SK-N-SH (cell line): ENCODE measurements at regions not wholly inside any gene's neighbourhood (a gene's known extent, or its start where the extent isn't known, plus 50 kb on each side); places are given as distances from the start of the nearest gene placed in this dataset.

Source experiments
- CTCF ChIA-PET: fragments of 300-600, 350-600 bp; formaldehyde crosslinking; extraction: SDS; loops from one replicate; lab custom pipeline; 2021; lab: Yijun Ruan, JAX
- POLR2A ChIA-PET: fragments of 350-600 bp; sonication (Branson Sonifier 250); formaldehyde crosslinking; extraction: SDS; loops from one replicate; lab custom pipeline; 2020; ENCODE audit warnings: antibody characterized with exemption, inconsistent platforms; lab: Yijun Ruan, JAX
- DNase-seq: peaks from one replicate; pipeline ENCODE4 v3.0.0; 2012
- H2AFZ ChIP-seq: fragments of 200-600 bp; sonication (generic); 2 replicates; pipeline ENCODE4 v1.8.1; 2016; ENCODE audit warnings: antibody characterized with exemption, mild to moderate bottlenecking, low read depth
- H3F3A ChIP-seq: fragments of 200-600 bp; sonication (generic); replicated peaks from 2 replicates; pipeline ENCODE3; 2016; ENCODE audit warnings: antibody characterized with exemption, mild to moderate bottlenecking; ENCODE audit not compliant: insufficient read depth
- H3K27ac ChIP-seq, 2 experiments: fragments of 200-500 bp in 1 of 2; fragments of 200-600 bp in 1 of 2; sonication (Bioruptor generic) in 1 of 2; sonication (generic), shearing (Covaris generic) in 1 of 2; 2 replicates each; pipeline versions ENCODE4 v1.5.1 to v1.6.1; 2014 to 2016; ENCODE audit warnings: low read depth in 2 of 2, inconsistent platforms in 1 of 2, low read length in 1 of 2, mild to moderate bottlenecking in 1 of 2, mixed read lengths in 1 of 2
- H3K27me3 ChIP-seq: fragments of 200-600 bp; sonication (generic), shearing (Covaris generic); 2 replicates; pipeline ENCODE4 v1.6.1; 2016; ENCODE audit warnings: mixed run types; ENCODE audit not compliant: insufficient read depth
- H3K36me3 ChIP-seq, 2 experiments: fragments of 200-500 bp in 1 of 2; fragments of 200-600 bp in 1 of 2; sonication (Bioruptor generic) in 1 of 2; sonication (generic) in 1 of 2; replicated peaks in 1 of 2; 2 replicates each; pipeline versions ENCODE3 to v1.5.1; 2014 to 2016; ENCODE audit warnings: low read length in 1 of 2, mild to moderate bottlenecking in 1 of 2; ENCODE audit not compliant: insufficient read depth in 2 of 2, control insufficient read depth in 1 of 2
- H3K4me1 ChIP-seq, 2 experiments: fragments of 200-500 bp in 1 of 2; fragments of 200-600 bp in 1 of 2; sonication (Bioruptor generic) in 1 of 2; sonication (generic), shearing (Covaris generic) in 1 of 2; 2 replicates each; pipeline versions ENCODE4 v1.5.1 to v1.6.1; 2014 to 2016; ENCODE audit warnings: low read depth in 1 of 2, low read length in 1 of 2, mixed run types in 1 of 2; ENCODE audit not compliant: insufficient read depth in 2 of 2, control insufficient read depth in 1 of 2
- H3K4me2 ChIP-seq: fragments of 200-600 bp; sonication (generic), shearing (Covaris generic); 2 replicates; pipeline ENCODE4 v1.6.1; 2017; ENCODE audit warnings: mixed run types
- H3K4me3 ChIP-seq, 2 experiments: fragments of 200-500 bp in 1 of 2; fragments of 200-600 bp in 1 of 2; sonication (Bioruptor generic) in 1 of 2; sonication (generic), shearing (Covaris generic) in 1 of 2; 2 replicates each; pipeline versions ENCODE4 v1.5.1 to v1.8.1; 2014 to 2016; ENCODE audit warnings: low read depth in 2 of 2, inconsistent platforms in 1 of 2, low read length in 1 of 2, mild to moderate bottlenecking in 1 of 2, mixed read lengths in 1 of 2, moderate library complexity in 1 of 2
- H3K79me2 ChIP-seq: fragments of 200-600 bp; sonication (generic); 2 replicates; pipeline ENCODE4 v1.8.1; 2017; ENCODE audit warnings: mild to moderate bottlenecking; ENCODE audit not compliant: insufficient read depth
- H3K9ac ChIP-seq: fragments of 200-600 bp; sonication (generic); 2 replicates; pipeline ENCODE4 v1.6.1; 2017; ENCODE audit warnings: mixed run types
- H3K9me2 ChIP-seq: fragments of 200-600 bp; sonication (generic); 2 replicates; pipeline ENCODE4 v1.6.1; 2017; ENCODE audit warnings: mixed run types
- H3K9me3 ChIP-seq: fragments of 200-600 bp; sonication (generic); 2 replicates; pipeline ENCODE4 v1.6.1; 2017; ENCODE audit warnings: mixed run types, mild to moderate bottlenecking, moderate library complexity
- H4K20me1 ChIP-seq: fragments of 200-600 bp; sonication (generic); 2 replicates; pipeline ENCODE4 v1.6.1; 2017; ENCODE audit warnings: mild to moderate bottlenecking, mixed run types; ENCODE audit not compliant: insufficient read depth
- CHD2 ChIP-seq: fragments of 150-350 bp; IDR thresholded peaks from 2 replicates; pipeline ENCODE4 v1.6.1; 2018; ENCODE audit warnings: low read length; ENCODE audit not compliant: partially characterized antibody
- ELF1 ChIP-seq: IDR thresholded peaks from 2 replicates; pipeline ENCODE4 v1.4.0; 2012
- FOXJ3 ChIP-seq: sonication (generic); formaldehyde crosslinking; IDR thresholded peaks from 2 replicates; pipeline ENCODE4 v1.5.1; 2020; ENCODE audit warnings: mild to moderate bottlenecking, missing genetic modification reagents
- IRF3 ChIP-seq: fragments of 150-350 bp; IDR thresholded peaks from 2 replicates; pipeline ENCODE4 v1.6.1; 2016; ENCODE audit warnings: mild to moderate bottlenecking, low read depth, low read length
- JUND ChIP-seq: IDR thresholded peaks from 2 replicates; pipeline ENCODE4 v1.4.0; 2012
- MXI1 ChIP-seq: IDR thresholded peaks from 2 replicates; pipeline ENCODE4 v1.6.1; 2012; ENCODE audit warnings: mild to moderate bottlenecking, low read depth, low read length, improper control_type of control experiment
- NRF1 ChIP-seq: IDR thresholded peaks from 2 replicates; pipeline ENCODE4 v1.6.1; 2012; ENCODE audit warnings: low read depth, mild to moderate bottlenecking, low read length
- POLR2AphosphoS5 ChIP-seq: IDR thresholded peaks from 2 replicates; pipeline ENCODE4 v1.6.1; 2012; ENCODE audit warnings: low read depth, low read length
- RAD21 ChIP-seq: IDR thresholded peaks from 2 replicates; pipeline ENCODE4 v1.6.1; 2012; ENCODE audit warnings: mild to moderate bottlenecking, low read length
- SIN3A ChIP-seq: IDR thresholded peaks from 2 replicates; pipeline ENCODE4 v1.6.1; 2012; ENCODE audit warnings: low read depth, mild to moderate bottlenecking, low read length, moderate library complexity, borderline replicate concordance
- TEAD4 ChIP-seq: IDR thresholded peaks from 2 replicates; pipeline ENCODE4 v1.4.0; 2012; ENCODE audit warnings: mild to moderate bottlenecking, borderline replicate concordance; ENCODE audit not compliant: insufficient read depth
- USF1 ChIP-seq: IDR thresholded peaks from 2 replicates; pipeline ENCODE4 v1.4.0; 2012; ENCODE audit warnings: low read depth, borderline replicate concordance
- TF ChIP-seq, protein P1 (sequence below): fragments of 150-350 bp; IDR thresholded peaks from 2 replicates; pipeline ENCODE4 v1.6.1; 2017; ENCODE audit warnings: antibody characterized with exemption, low read length, low read depth, borderline replicate concordance

- no peak for DNase-seq
- no peaks in the 10 kb centered on the region for H3K79me2 ChIP-seq
- TF ChIP-seq CHD2, result no peak
- TF ChIP-seq POLR2AphosphoS5, result no peak
- no peak for TF ChIP-seq MXI1
- TF ChIP-seq ELF1, result no peak
- no peak for TF ChIP-seq RAD21
- TF ChIP-seq, protein P1, sequence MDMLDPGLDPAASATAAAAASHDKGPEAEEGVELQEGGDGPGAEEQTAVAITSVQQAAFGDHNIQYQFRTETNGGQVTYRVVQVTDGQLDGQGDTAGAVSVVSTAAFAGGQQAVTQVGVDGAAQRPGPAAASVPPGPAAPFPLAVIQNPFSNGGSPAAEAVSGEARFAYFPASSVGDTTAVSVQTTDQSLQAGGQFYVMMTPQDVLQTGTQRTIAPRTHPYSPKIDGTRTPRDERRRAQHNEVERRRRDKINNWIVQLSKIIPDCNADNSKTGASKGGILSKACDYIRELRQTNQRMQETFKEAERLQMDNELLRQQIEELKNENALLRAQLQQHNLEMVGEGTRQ, result no peak
- TF ChIP-seq SIN3A, result no peak
- no peak for TF ChIP-seq NRF1
- no peak for TF ChIP-seq TEAD4
- no peak for TF ChIP-seq USF1
- no peak for TF ChIP-seq JUND
- no peak for TF ChIP-seq IRF3
- no peak for TF ChIP-seq FOXJ3
- TF ChIP-seq, all 33 proteins: peak for 0
- Histone ChIP-seq H3K27me3 (no peaks in the 10 kb centered on the region), H3K27ac (no peak overlapping the region), H3K9me2 (no peaks in the 10 kb centered on the region), H3K4me3 (no peak overlapping the region), H3K4me2 (no peak overlapping the region), H3K36me3 (no peaks in the 10 kb centered on the region), H3K9ac (no peak overlapping the region), H3K4me1 (no peaks in the 10 kb centered on the region), H3F3A (no peaks in the 10 kb centered on the region), H2AFZ (no peak overlapping the region), H3K9me3 (no peaks in the 10 kb centered on the region), H4K20me1 (no peaks in the 10 kb centered on the region)
- POLR2A ChIA-PET, result no interaction called here
- CTCF ChIA-PET, result interaction anchor here (1.8 to 5.3 kb wide), 3 partner anchors 12 to 853 kb away, joined by 5 to 35 read pairs (median 8); no protein-coding TSS in a partner anchor
Measured at GRCh38 chr3:137958636-137959035, 51.3 kb upstream of the CLDN18 start.
